Peyer's patch (tissue), 4 donors: ENCODE measurements at regions not wholly inside any gene's neighbourhood (a gene's known extent, or its start where the extent isn't known, plus 50 kb on each side); places are given as distances from the start of the nearest gene placed in this dataset.

Experiments
- POLR2A ChIP-seq, 2 donors: fragments of 450-650 bp; IDR thresholded peaks; one replicate each; pipeline ENCODE4 v1.5.1; 2017; ENCODE audit warnings: antibody characterized with exemption in 2 of 2, mild to moderate bottlenecking in 2 of 2, moderate library complexity in 2 of 2
- TF ChIP-seq, protein P1 (sequence below), 6 experiments: fragments of 450-650 bp in 4 of 6; fragments of 200-600 bp in 2 of 6; sonication (generic) in 1 of 6; IDR thresholded peaks; one replicate each; pipeline ENCODE4 v1.5.1; 2017 to 2019; ENCODE audit warnings: antibody characterized with exemption in 6 of 6, mild to moderate bottlenecking in 3 of 6, moderate library complexity in 1 of 6

DNA sequence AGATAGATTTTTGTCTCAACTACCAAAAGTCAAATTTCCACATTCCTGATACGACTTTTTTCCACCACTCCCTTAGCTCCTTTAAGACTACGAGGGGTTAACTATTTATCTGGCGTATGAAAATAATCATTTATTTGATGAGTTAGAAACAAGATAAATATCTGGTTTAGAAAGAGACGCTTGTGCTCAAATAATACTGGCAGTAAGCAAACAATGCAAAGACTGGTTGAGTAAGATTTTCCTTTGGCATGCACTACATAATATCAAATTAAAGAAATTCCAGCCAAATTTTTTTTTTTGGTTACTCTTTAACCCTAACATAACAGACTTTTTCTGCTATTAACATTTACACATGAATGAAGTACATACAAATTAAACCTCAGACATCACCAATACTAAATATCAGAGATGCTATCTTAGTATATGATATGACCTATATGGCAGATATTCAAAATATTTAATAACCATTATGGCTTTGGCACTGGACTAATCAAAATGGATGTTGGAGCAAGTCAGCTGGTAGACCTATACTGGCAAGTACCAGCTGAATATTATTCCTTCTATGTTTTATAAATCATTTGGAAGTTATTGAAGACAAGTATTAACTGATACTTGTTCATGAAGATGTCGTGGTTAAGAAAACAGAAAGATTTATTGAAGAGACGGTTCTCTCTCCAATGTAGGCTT lies 345.3 kb downstream of the TFAP2B start:
- TF ChIP-seq, protein P1, sequence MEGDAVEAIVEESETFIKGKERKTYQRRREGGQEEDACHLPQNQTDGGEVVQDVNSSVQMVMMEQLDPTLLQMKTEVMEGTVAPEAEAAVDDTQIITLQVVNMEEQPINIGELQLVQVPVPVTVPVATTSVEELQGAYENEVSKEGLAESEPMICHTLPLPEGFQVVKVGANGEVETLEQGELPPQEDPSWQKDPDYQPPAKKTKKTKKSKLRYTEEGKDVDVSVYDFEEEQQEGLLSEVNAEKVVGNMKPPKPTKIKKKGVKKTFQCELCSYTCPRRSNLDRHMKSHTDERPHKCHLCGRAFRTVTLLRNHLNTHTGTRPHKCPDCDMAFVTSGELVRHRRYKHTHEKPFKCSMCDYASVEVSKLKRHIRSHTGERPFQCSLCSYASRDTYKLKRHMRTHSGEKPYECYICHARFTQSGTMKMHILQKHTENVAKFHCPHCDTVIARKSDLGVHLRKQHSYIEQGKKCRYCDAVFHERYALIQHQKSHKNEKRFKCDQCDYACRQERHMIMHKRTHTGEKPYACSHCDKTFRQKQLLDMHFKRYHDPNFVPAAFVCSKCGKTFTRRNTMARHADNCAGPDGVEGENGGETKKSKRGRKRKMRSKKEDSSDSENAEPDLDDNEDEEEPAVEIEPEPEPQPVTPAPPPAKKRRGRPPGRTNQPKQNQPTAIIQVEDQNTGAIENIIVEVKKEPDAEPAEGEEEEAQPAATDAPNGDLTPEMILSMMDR (IDR thresholded peaks at IDR 0.05) = no peak
- no peak for TF ChIP-seq POLR2A (IDR thresholded peaks at IDR 0.05)
